ENCODE measurements at regions not wholly inside any gene's neighbourhood (a gene's known extent, or its start where the extent isn't known, plus 50 kb on each side); places are given as distances from the start of the nearest gene placed in this dataset.
A peak's percentile ranks its signal among the peaks of the same experiment; 100 is the strongest.

DNA sequence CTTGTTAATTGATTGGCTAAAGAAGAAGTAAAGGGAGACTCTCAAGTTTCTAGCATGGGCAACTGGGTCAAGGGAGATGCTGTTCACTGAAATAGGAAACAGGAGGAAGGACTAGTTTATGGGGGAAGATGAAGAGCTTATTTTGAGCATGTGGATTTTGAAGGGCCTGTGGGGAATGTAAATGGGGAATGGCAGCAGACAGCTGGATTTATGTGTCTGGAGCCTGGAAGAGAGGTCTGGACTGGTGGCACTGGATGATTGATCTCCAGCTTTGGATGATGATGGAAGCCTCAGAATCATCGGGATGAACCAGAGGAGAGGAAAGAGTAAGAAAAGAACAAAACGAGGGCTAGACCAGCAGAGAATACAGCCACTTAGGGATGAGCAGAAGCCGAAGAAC, 54.9 kb upstream of the ENAH start:
- H3K4me3 ChIP-seq (ENCODE audit: low read depth, low read length), result no peak overlapping the region
- DNase-seq (ENCODE audit: low read depth), result no peak
- TF ChIP-seq, protein P1, sequence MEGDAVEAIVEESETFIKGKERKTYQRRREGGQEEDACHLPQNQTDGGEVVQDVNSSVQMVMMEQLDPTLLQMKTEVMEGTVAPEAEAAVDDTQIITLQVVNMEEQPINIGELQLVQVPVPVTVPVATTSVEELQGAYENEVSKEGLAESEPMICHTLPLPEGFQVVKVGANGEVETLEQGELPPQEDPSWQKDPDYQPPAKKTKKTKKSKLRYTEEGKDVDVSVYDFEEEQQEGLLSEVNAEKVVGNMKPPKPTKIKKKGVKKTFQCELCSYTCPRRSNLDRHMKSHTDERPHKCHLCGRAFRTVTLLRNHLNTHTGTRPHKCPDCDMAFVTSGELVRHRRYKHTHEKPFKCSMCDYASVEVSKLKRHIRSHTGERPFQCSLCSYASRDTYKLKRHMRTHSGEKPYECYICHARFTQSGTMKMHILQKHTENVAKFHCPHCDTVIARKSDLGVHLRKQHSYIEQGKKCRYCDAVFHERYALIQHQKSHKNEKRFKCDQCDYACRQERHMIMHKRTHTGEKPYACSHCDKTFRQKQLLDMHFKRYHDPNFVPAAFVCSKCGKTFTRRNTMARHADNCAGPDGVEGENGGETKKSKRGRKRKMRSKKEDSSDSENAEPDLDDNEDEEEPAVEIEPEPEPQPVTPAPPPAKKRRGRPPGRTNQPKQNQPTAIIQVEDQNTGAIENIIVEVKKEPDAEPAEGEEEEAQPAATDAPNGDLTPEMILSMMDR (IDR thresholded peaks at IDR 0.05; ENCODE audit: control insufficient read depth, extremely low read depth, insufficient read depth), result no peak

DNA sequence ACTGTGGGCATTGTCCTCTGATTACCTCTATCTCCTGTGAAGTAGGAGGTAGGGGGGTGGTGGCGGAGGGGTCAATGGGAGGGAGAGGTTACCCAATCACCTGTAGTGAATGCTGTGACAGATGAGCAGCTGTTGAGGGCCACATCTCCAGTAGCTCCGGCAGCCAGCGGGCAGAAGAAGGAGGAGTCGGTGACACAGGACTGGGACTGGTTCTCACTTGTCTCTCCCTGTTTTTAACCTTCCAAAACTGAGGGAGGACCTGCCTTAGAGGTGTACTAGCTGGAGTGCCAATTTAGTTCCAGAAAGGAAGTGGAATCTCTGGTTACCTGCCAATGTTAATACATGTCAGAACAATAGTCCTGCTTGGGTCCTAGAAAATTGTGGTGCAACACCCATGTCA, 56.2 kb upstream of the ENAH start:
- peak; percentile 19 for DNase-seq (ENCODE audit: low read depth)
- TF ChIP-seq, protein P1 (IDR thresholded peaks at IDR 0.05; ENCODE audit: control insufficient read depth, extremely low read depth, insufficient read depth), result no peak
- no peak overlapping the region for H3K4me3 ChIP-seq (ENCODE audit: low read depth, low read length)

DNA sequence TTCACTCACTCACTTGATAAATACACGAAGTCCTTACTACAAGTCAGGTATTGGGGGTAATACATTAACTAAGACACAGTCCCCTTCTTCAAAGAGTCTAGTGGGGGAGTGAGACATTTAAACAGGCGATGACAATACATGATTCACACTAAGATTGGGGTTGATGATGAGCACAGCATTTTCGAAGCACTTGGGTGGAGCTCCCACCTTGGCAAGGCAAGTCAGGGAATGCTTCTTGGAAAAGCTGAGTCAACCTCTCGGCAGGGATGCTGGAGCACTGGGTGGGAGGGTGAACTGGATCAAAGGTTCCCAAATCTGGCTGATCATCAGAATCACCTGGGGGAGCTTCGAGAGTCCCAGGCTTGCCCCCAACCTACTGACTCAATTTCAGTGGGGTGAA, 57.9 kb upstream of the ENAH start:
- no peak overlapping the region for H3K4me3 ChIP-seq (ENCODE audit: low read depth, low read length)
- no peak for DNase-seq (ENCODE audit: low read depth)
- TF ChIP-seq, protein P1 (IDR thresholded peaks at IDR 0.05; ENCODE audit: control insufficient read depth, extremely low read depth, insufficient read depth), result no peak

DNA sequence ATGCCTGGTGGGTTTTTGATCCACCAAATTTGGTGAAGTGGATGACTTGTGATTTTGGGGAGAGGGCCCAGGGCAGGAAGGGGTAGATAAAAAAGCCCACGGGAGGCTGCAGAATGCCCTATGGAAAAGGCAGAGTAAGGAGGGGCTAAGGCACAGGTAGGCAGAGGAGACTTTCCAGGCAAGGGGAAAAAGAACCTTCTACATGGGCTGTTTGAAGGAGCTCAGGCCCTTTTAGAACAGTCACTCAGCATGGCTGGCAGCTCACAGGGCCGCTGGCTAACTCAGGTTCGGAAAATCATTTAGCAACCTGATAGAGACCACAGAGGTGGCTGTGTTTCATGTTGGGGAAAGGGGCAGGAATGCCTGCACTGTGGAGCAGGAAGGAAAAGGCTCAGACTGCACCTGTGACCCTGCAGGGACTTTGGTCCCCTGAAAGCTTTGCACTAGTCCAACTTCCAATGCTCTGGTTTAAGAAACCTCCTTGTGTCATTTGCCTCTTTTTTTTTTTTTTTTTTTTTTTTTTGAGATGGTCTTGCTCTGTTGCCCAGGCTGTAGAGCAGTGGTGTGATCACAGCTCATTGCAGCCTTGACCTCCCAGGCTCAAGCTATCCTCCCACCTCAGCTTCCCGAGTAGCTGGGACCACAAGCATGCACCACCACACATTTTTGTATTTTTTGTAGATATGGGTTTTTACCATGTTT, 58.5 kb upstream of the ENAH start:
- no peak overlapping the region for H3K4me3 ChIP-seq (ENCODE audit: low read depth, low read length)
- DNase-seq (ENCODE audit: low read depth), result no peak
- TF ChIP-seq, protein P1 (IDR thresholded peaks at IDR 0.05; ENCODE audit: control insufficient read depth, extremely low read depth, insufficient read depth), result no peak

DNA sequence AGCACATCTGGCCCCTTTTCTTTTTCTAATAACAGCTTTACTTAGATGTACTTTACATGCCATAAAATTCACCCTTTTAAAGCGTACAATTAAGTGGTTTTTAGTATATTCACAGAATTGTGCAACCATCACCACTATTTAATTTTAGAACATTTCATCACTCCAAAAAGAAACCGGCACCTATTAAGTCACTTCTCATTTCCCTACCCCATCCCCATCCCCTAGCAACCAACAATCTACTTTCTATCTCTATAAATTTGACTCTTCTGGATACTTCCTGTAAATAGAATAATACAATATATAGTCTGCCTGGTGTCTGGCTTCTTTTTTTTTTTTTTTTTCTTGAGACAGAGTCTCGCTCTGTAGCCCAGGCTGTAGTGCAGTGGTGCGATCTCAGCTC, 59.5 kb upstream of the ENAH start:
- DNase-seq (ENCODE audit: low read depth), result no peak
- H3K4me3 ChIP-seq (ENCODE audit: low read depth, low read length), result no peak overlapping the region
- TF ChIP-seq, protein P1 (IDR thresholded peaks at IDR 0.05; ENCODE audit: control insufficient read depth, extremely low read depth, insufficient read depth), result no peak

DNA sequence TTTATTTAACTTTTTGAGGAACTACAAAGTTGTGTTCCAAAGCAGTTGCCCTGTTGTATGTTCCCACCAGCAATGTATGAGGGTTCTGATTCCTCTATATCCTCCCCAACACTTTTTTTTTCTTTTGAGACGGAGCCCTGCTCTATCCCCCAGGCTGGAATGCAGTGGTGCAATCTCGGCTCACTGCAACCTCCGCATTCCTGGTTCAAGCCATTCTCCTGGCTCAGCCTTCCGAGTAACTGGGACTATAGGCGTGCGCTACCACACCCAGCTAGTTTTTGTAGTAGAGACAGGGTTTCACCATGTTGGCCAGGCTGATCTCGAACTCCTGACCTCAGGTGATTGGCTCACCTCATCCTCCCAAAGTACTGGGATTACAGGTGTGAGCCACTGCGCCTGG, 60.4 kb upstream of the ENAH start:
- H3K4me3 ChIP-seq (ENCODE audit: low read depth, low read length), result no peak overlapping the region
- DNase-seq (ENCODE audit: low read depth), result no peak
- TF ChIP-seq, protein P1 (IDR thresholded peaks at IDR 0.05; ENCODE audit: control insufficient read depth, extremely low read depth, insufficient read depth), result no peak

DNA sequence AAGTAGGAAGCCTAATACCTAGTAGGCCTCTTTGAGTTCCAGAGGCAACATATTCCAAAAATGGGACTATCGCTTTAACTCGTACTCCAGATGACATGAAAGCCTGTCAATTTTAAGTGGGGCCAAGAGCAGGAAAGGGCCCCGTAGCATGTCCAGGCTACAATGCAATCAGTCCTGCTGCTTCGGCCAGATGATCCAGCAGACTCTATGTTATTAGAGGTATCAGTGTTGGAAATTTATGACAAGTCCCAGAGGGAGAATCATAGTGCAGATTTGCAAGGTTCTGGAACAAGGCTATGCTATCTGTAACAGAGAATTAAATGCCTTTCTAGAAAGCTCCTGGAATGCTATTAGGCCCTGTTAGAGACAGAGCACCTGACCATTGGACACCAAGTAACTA, 56.7 kb upstream of the SRP9 start:
- H3K4me3 ChIP-seq (ENCODE audit: low read depth, low read length), result no peak overlapping the region
- DNase-seq (ENCODE audit: low read depth), result no peak
- TF ChIP-seq, protein P1 (IDR thresholded peaks at IDR 0.05; ENCODE audit: control insufficient read depth, extremely low read depth, insufficient read depth), result no peak

Measured in LNCaP clone FGC (cell line).